Colonic mucosa (tissue), 4 donors: ENCODE measurements at regions not wholly inside any gene's neighbourhood (a gene's known extent, or its start where the extent isn't known, plus 50 kb on each side); places are given as distances from the start of the nearest gene placed in this dataset.

Experiments
- DNase-seq: peaks from one replicate; pipeline ENCODE4 v3.0.0-alpha.2; 2020
- H3K27ac ChIP-seq: fragments of 200-600 bp; one replicate; pipeline ENCODE4 v1.8.0; 2021
- H3K27me3 ChIP-seq: fragments of 200-600 bp; one replicate; pipeline ENCODE4 v1.8.0; 2021
- H3K36me3 ChIP-seq: fragments of 200-600 bp; one replicate; pipeline ENCODE4 v1.8.0; 2021
- H3K4me1 ChIP-seq: fragments of 200-600 bp; one replicate; pipeline ENCODE4 v1.8.0; 2021; ENCODE audit warnings: mild to moderate bottlenecking
- H3K4me3 ChIP-seq: fragments of 200-600 bp; one replicate; pipeline ENCODE4 v1.8.0; 2021
- H3K9ac ChIP-seq, 2 donors: one replicate each; pipeline ENCODE4 v1.7.0; 2013; ENCODE audit warnings: control low read depth in 2 of 2, low read depth in 2 of 2, low read length in 2 of 2
- H3K9me3 ChIP-seq: fragments of 200-600 bp; one replicate; pipeline ENCODE4 v1.8.0; 2021
- intact Hi-C: fragments of 100-400 bp; cut with DNase I; formaldehyde crosslinking; loops from one replicate; pipeline ENCODE4 v1.14.1; 2022
- TF ChIP-seq, protein P1 (sequence below): fragments of 200-600 bp; IDR thresholded peaks from one replicate; pipeline ENCODE4 v1.8.0; 2022; ENCODE audit warnings: antibody characterized with exemption, mild to moderate bottlenecking
- donor health status: healthy.
- donor health status: DM: no; HTN: no; CAD: no.
- donor health status: DM: no; HTN: no; CAD: no.

GRCh38 chr2:75424936-75425619, 135.7 kb downstream of the EVA1A start:
- H3K9ac ChIP-seq, result no peak overlapping the region
- no peak overlapping the region for H3K27ac ChIP-seq
- TF ChIP-seq, protein P1, sequence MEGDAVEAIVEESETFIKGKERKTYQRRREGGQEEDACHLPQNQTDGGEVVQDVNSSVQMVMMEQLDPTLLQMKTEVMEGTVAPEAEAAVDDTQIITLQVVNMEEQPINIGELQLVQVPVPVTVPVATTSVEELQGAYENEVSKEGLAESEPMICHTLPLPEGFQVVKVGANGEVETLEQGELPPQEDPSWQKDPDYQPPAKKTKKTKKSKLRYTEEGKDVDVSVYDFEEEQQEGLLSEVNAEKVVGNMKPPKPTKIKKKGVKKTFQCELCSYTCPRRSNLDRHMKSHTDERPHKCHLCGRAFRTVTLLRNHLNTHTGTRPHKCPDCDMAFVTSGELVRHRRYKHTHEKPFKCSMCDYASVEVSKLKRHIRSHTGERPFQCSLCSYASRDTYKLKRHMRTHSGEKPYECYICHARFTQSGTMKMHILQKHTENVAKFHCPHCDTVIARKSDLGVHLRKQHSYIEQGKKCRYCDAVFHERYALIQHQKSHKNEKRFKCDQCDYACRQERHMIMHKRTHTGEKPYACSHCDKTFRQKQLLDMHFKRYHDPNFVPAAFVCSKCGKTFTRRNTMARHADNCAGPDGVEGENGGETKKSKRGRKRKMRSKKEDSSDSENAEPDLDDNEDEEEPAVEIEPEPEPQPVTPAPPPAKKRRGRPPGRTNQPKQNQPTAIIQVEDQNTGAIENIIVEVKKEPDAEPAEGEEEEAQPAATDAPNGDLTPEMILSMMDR, result no peak
- intact Hi-C loops, result no loop called here
- no peaks in the 10 kb centered on the region for H3K9me3 ChIP-seq
- no peak for DNase-seq
- H3K4me1 ChIP-seq, result no peaks in the 10 kb centered on the region
- no peak overlapping the region for H3K4me3 ChIP-seq
- H3K27me3 ChIP-seq, result no peaks in the 10 kb centered on the region
- H3K36me3 ChIP-seq, result no peaks in the 10 kb centered on the region

- intact Hi-C loops, result no loop called here
- no peak overlapping the region for H3K27ac ChIP-seq
- TF ChIP-seq, protein P1, result no peak
Observed at GRCh38 chr2:75421986-75422385, 138.8 kb downstream of the EVA1A start.

DNA sequence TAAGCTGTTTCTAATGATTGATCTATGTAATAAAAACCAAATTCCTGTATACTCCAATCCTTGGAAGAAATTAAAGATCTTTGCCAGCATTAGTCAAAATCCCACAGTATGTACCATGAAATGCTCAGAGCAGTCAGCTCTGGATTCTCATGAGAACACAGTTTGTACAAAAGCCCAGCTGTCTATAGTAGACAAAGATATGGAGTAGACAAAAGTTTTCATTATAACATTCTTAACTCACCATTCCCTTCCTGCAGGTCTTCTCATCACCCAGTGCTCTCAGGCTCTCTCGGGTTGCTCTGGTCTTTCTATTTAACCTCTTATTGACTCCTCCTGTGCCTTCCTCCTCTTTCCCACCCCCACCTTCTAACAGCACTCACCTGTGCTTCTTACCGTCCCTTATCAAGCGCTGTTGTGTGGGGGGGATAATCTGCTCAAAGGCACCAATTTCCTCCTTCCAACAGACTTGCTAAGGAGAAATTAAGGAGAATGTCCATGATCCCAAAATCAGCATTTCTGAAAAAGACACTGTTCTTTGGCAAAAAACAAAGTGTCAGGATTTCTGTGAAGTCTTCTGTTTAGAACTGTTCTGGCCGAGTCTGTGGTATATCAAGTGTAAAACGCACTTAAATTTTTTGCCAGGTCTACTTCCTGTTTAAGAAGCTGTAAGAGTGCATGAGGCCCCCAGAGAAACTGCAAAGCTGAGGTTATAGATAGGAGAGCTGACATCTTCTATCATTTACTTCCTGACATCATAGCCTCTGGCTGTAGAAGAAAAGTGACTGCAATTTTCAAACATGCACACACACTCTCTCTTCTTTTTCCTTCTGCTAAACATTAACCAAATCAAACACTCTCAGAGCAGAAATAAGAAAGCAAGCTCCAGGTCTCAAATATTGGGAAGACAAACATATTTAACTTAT, 144.1 kb downstream of the EVA1A start:
- no peaks in the 10 kb centered on the region for H3K27me3 ChIP-seq
- no peaks in the 10 kb centered on the region for H3K9me3 ChIP-seq
- no peaks in the 10 kb centered on the region for H3K36me3 ChIP-seq
- H3K9ac ChIP-seq, result no peak overlapping the region
- intact Hi-C loops, result no loop called here
- no peak for DNase-seq
- TF ChIP-seq, protein P1, result no peak
- H3K27ac ChIP-seq, result no peak overlapping the region
- H3K4me3 ChIP-seq, result no peak overlapping the region
- no peaks in the 10 kb centered on the region for H3K4me1 ChIP-seq

More at GRCh38 chr2:75421986-75422385, 138.8 kb downstream of the EVA1A start:
- DNase-seq, result no peak
- Histone ChIP-seq H3K9ac (no peak overlapping the region), H3K4me3 (no peak overlapping the region), H3K27me3 (no peaks in the 10 kb centered on the region), H3K9me3 (no peaks in the 10 kb centered on the region), H3K4me1 (no peaks in the 10 kb centered on the region), H3K36me3 (no peaks in the 10 kb centered on the region)

GRCh38 chr2:75415731-75416130, 145.0 kb downstream of the EVA1A start:
- Histone ChIP-seq H3K27me3 (no peaks in the 10 kb centered on the region), H3K9ac (no peak overlapping the region), H3K4me1 (no peaks in the 10 kb centered on the region), H3K36me3 (no peaks in the 10 kb centered on the region), H3K4me3 (no peak overlapping the region), H3K27ac (no peak overlapping the region), H3K9me3 (no peaks in the 10 kb centered on the region)
- TF ChIP-seq, protein P1, result no peak
- no peak for DNase-seq
- intact Hi-C loops, result no loop called here

DNA sequence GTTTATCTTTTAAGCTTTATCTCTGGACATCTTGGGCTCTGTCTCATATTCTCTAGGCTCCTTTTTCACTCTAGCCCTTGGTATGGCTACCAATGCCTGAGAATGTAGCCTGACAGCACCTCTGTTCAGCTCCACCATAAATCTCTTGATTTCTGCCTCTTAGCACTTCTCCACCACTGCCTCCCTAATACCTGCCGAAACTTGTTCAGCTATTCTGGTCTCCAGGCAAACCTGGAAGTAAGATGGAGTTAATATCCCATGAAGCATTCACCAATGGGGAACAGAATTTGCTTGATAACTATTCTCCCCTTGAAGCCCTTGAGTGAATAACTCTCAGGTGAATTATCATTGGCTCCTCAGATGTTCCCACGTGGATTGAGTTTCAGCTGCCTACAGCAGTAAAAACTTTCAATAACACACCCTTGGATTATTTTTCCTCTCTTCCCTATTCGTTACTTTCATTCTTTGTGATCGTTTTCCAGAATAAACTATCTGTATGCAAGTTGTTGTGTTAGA, 145.6 kb downstream of the EVA1A start:
- Histone ChIP-seq H3K36me3 (no peaks in the 10 kb centered on the region), H3K4me3 (no peak overlapping the region), H3K4me1 (no peaks in the 10 kb centered on the region), H3K27me3 (no peaks in the 10 kb centered on the region), H3K9me3 (no peaks in the 10 kb centered on the region), H3K27ac (no peak overlapping the region), H3K9ac (no peak overlapping the region)
- DNase-seq, result no peak
- TF ChIP-seq, protein P1, result no peak
- intact Hi-C loops, result no loop called here
